H1 (cell line): ENCODE measurements at regions not wholly inside any gene's neighbourhood (a gene's known extent, or its start where the extent isn't known, plus 50 kb on each side); places are given as distances from the start of the nearest gene placed in this dataset.

Source experiments
- CTCF ChIA-PET: fragments of 300-600 bp; sonication (Branson Sonifier 250); formaldehyde crosslinking; loops from one replicate; lab custom pipeline; 2021; ENCODE audit not compliant: partially characterized antibody; lab: Charles Lee
- POLR2A ChIA-PET: fragments of 300-600 bp; sonication (Branson Sonifier 250); formaldehyde crosslinking; loops from one replicate; lab custom pipeline; 2021; ENCODE audit warnings: inconsistent platforms; ENCODE audit not compliant: partially characterized antibody; lab: Charles Lee
- DNase-seq, 2 experiments: peaks; one replicate each; pipeline versions ENCODE4 v3.0.0 to v3.0.0-alpha.2; 2010 to 2022; ENCODE audit warnings: low spot score in 2 of 2, low read depth in 1 of 2, mixed read lengths in 1 of 2
- FAIRE-seq: peaks from 2 replicates; lab custom pipeline; 2011; peaks lifted over from hg19 to GRCh38; lab: Jason Lieb, UNC
- H2AFZ ChIP-seq: 2 replicates; pipeline ENCODE4 v1.8.1; 2012; ENCODE audit warnings: low read length, inconsistent platforms
- H2AK5ac ChIP-seq: 2 replicates; pipeline ENCODE4 v1.6.1; 2013; ENCODE audit warnings: low read depth, low read length
- H2BK120ac ChIP-seq: replicated peaks from 2 replicates; pipeline ENCODE3; 2013; ENCODE audit warnings: low read depth, low read length, inconsistent platforms
- H2BK12ac ChIP-seq: 2 replicates; pipeline ENCODE4 v1.6.1; 2013; ENCODE audit warnings: low read depth, low read length
- H2BK15ac ChIP-seq: 2 replicates; pipeline ENCODE4 v1.6.1; 2013; ENCODE audit warnings: low read length
- H2BK20ac ChIP-seq: 2 replicates; pipeline ENCODE4 v1.6.1; 2013; ENCODE audit warnings: low read length
- H2BK5ac ChIP-seq: 2 replicates; pipeline ENCODE4 v1.6.1; 2013; ENCODE audit warnings: low read depth, low read length
- H3K14ac ChIP-seq: 2 replicates; pipeline ENCODE4 v1.6.1; 2013; ENCODE audit warnings: inconsistent platforms; ENCODE audit not compliant: insufficient read length
- H3K18ac ChIP-seq: 2 replicates; pipeline ENCODE4 v1.6.1; 2013; ENCODE audit warnings: low read length; ENCODE audit errors: extremely low read depth
- H3K23ac ChIP-seq: 2 replicates; pipeline ENCODE4 v1.6.1; 2013; ENCODE audit warnings: inconsistent platforms; ENCODE audit not compliant: insufficient read length
- H3K23me2 ChIP-seq: 2 replicates; pipeline ENCODE4 v1.6.1; 2013; ENCODE audit warnings: low read depth, low read length
- H3K27ac ChIP-seq: 2 replicates; pipeline ENCODE4 v1.6.1; 2011; ENCODE audit warnings: low read depth, low read length, inconsistent platforms
- H3K27me3 ChIP-seq, 4 experiments: replicated peaks in 1 of 4; 1 replicate in 1 of 4; 2 replicates in 3 of 4; pipeline versions ENCODE4 v1.6.1 to v1.8.1; 2011 to 2013; ENCODE audit warnings: low read length in 3 of 4, mild to moderate bottlenecking in 3 of 4, inconsistent platforms in 2 of 4, mixed read lengths in 2 of 4, moderate library complexity in 1 of 4; ENCODE audit not compliant: control insufficient read depth in 3 of 4, insufficient read depth in 3 of 4; ENCODE audit errors: extremely low read depth in 1 of 4
- H3K36me3 ChIP-seq, 4 experiments: 2 replicates each; pipeline versions ENCODE4 v1.6.1 to v1.8.1; 2011 to 2013; ENCODE audit warnings: mild to moderate bottlenecking in 4 of 4, low read length in 3 of 4, moderate library complexity in 2 of 4, control low read depth in 1 of 4, inconsistent platforms in 1 of 4; ENCODE audit not compliant: insufficient read depth in 4 of 4, control insufficient read depth in 2 of 4
- H3K4ac ChIP-seq: replicated peaks from 2 replicates; pipeline ENCODE3; 2013; ENCODE audit warnings: low read length, low read depth, mixed read lengths, inconsistent platforms; ENCODE audit not compliant: insufficient read length
- H3K4me1 ChIP-seq, 4 experiments: replicated peaks in 1 of 4; 1 replicate in 1 of 4; 2 replicates in 3 of 4; pipeline versions ENCODE4 v1.6.1 to v1.8.1; 2011 to 2013; ENCODE audit warnings: low read length in 3 of 4, inconsistent platforms in 2 of 4, mixed read lengths in 1 of 4; ENCODE audit not compliant: insufficient read depth in 4 of 4, control insufficient read depth in 3 of 4
- H3K4me2 ChIP-seq, 2 experiments: 2 replicates each; pipeline versions ENCODE4 v1.6.1 to v1.8.1; 2011 to 2013; ENCODE audit warnings: low read depth in 2 of 2, low read length in 2 of 2, control low read depth in 1 of 2, inconsistent platforms in 1 of 2, mild to moderate bottlenecking in 1 of 2; ENCODE audit not compliant: insufficient read depth in 1 of 2
- H3K4me3 ChIP-seq, 4 experiments: fragments of 200-600, 300-600 bp in 1 of 4; sonication (generic), shearing (Covaris generic), sonication (Bioruptor Twin) in 1 of 4; 2 replicates each; pipeline versions ENCODE4 v1.5.1 to v1.8.1; 2011 to 2016; ENCODE audit warnings: low read length in 4 of 4, low read depth in 3 of 4, control low read depth in 2 of 4, inconsistent platforms in 2 of 4, mild to moderate bottlenecking in 2 of 4, mixed read lengths in 1 of 4, moderate library complexity in 1 of 4; ENCODE audit not compliant: insufficient read depth in 2 of 4; ENCODE audit errors: extremely low read depth in 1 of 4
- H3K56ac ChIP-seq: replicated peaks from 2 replicates; pipeline ENCODE3; 2013; ENCODE audit warnings: low read depth, mild to moderate bottlenecking, mixed read lengths, low read length, inconsistent platforms; ENCODE audit not compliant: insufficient read length
- H3K79me1 ChIP-seq: 2 replicates; pipeline ENCODE4 v1.6.1; 2013; ENCODE audit warnings: low read depth, low read length, control low read depth
- H3K79me2 ChIP-seq, 2 experiments: 2 replicates each; pipeline versions ENCODE4 v1.6.1 to v1.8.1; 2012 to 2013; ENCODE audit warnings: low read length in 2 of 2, mild to moderate bottlenecking in 2 of 2, inconsistent platforms in 1 of 2; ENCODE audit not compliant: insufficient read depth in 2 of 2, control insufficient read depth in 1 of 2
- H3K9ac ChIP-seq, 4 experiments: replicated peaks in 1 of 4; 1 replicate in 1 of 4; 2 replicates in 3 of 4; pipeline versions ENCODE4 v1.6.1 to v1.8.1; 2011 to 2013; ENCODE audit warnings: low read depth in 3 of 4, low read length in 3 of 4, control low read depth in 2 of 4, mild to moderate bottlenecking in 2 of 4, moderate library complexity in 2 of 4, inconsistent platforms in 1 of 4; ENCODE audit errors: extremely low read depth in 1 of 4
- H3K9me3 ChIP-seq, 2 experiments: 2 replicates each; pipeline versions ENCODE4 v1.6.1 to v1.8.1; 2012 to 2013; ENCODE audit warnings: mild to moderate bottlenecking in 2 of 2, moderate library complexity in 2 of 2, control low read depth in 1 of 2, inconsistent platforms in 1 of 2, low read depth in 1 of 2, low read length in 1 of 2, mixed read lengths in 1 of 2; ENCODE audit not compliant: insufficient read depth in 2 of 2
- H4K20me1 ChIP-seq, 2 experiments: replicated peaks in 1 of 2; 2 replicates each; pipeline versions ENCODE3 to v1.8.1; 2011 to 2013; ENCODE audit warnings: inconsistent platforms in 2 of 2, low read length in 2 of 2, mild to moderate bottlenecking in 1 of 2; ENCODE audit not compliant: insufficient read depth in 2 of 2, control insufficient read depth in 1 of 2
- H4K5ac ChIP-seq: 2 replicates; pipeline ENCODE4 v1.6.1; 2013; ENCODE audit warnings: low read length, low read depth, mixed read lengths, inconsistent platforms; ENCODE audit not compliant: insufficient read length
- H4K8ac ChIP-seq: 2 replicates; pipeline ENCODE4 v1.8.0; 2013; ENCODE audit warnings: mild to moderate bottlenecking, moderate library complexity, low read length, inconsistent platforms; ENCODE audit not compliant: insufficient read depth; ENCODE audit errors: extremely low read depth
- H4K91ac ChIP-seq: replicated peaks from 2 replicates; pipeline ENCODE3; 2013; ENCODE audit warnings: low read length, mixed read lengths, inconsistent platforms; ENCODE audit not compliant: insufficient read length
- ATF3 ChIP-seq: IDR thresholded peaks from 2 replicates; pipeline ENCODE4 v1.6.1; 2011; ENCODE audit warnings: low read depth, mild to moderate bottlenecking, low read length; ENCODE audit not compliant: insufficient read depth
- BRCA1 ChIP-seq: IDR thresholded peaks from 2 replicates; pipeline ENCODE4 v1.6.1; 2012; ENCODE audit warnings: low read depth, low read length, improper control_type of control experiment
- PHF8 ChIP-seq: fragments of 200-600 bp; sonication (generic); conservative IDR thresholded peaks from 2 replicates; pipeline ENCODE4 v1.7.1; 2012; ENCODE audit warnings: low read depth, mild to moderate bottlenecking, inconsistent platforms, low read length, moderate library complexity
- POLR2A ChIP-seq, 2 experiments: IDR thresholded peaks; 1 replicate in 1 of 2; 2 replicates in 1 of 2; pipeline ENCODE4 v1.6.1; 2011; ENCODE audit warnings: low read depth in 2 of 2, low read length in 2 of 2, mild to moderate bottlenecking in 2 of 2; ENCODE audit errors: control extremely low read depth in 1 of 2
- SIRT6 ChIP-seq: IDR thresholded peaks from one replicate; pipeline ENCODE4 v1.7.1; 2012; ENCODE audit warnings: low read length, inconsistent platforms
- SP4 ChIP-seq: IDR thresholded peaks from 2 replicates; pipeline ENCODE4 v1.6.1; 2012; ENCODE audit warnings: low read length, inconsistent platforms
- TAF7 ChIP-seq: optimal IDR thresholded peaks from 2 replicates; pipeline ENCODE3; 2011; ENCODE audit warnings: low read depth, mild to moderate bottlenecking, inconsistent platforms, low read length, moderate library complexity, borderline replicate concordance
- WGBS, 2 experiments: shearing (Covaris generic) in 1 of 2; methylation state at CpG; one replicate each; pipeline versions ENCODE4 v1.1.6 to v1.1.7; 2013 to 2015; ENCODE audit warnings: low lambda C conversion rate in 2 of 2, mixed read lengths in 2 of 2, inconsistent platforms in 1 of 2, low coverage in 1 of 2, missing lambda C conversion rate in 1 of 2; ENCODE audit not compliant: insufficient replicate concordance in 2 of 2, insufficient coverage in 1 of 2, insufficient read length in 1 of 2; ENCODE audit errors: extremely low coverage in 1 of 2, missing lambda C conversion rate in 1 of 2; 5-methylcytosine and 5-hydroxymethylcytosine counted together

GRCh38 chr7:17534348-17534747 lies 235.9 kb downstream of the AHR start:
- H3K27me3 ChIP-seq = no peaks in the 10 kb centered on the region
- H3K79me1 ChIP-seq = no peaks in the 10 kb centered on the region
- H3K56ac ChIP-seq = no peak overlapping the region
- peaks cover 0 to 3% (median 0%) of the 10 kb centered on the region in 4 experiments; a peak in 1 of 7 replicates for H3K4me1 ChIP-seq
- H3K4me3 ChIP-seq = no peak overlapping the region
- H3K23me2 ChIP-seq = no peaks in the 10 kb centered on the region; the same call in 1 of the 2 replicates
- no peak for FAIRE-seq
- H3K79me2 ChIP-seq = no peaks in the 10 kb centered on the region
- H2BK15ac ChIP-seq = no peak overlapping the region
- DNase-seq = no peak
- no peak overlapping the region for H3K14ac ChIP-seq
- 71% methylated on average over 3 of the region's 3 CpGs; no CpG with 5 or more reads in 1 of the 2 experiments for WGBS, 2 experiments
- H4K5ac ChIP-seq = no peak overlapping the region
- H4K91ac ChIP-seq = no peak overlapping the region
- no peak overlapping the region for H2AFZ ChIP-seq
- no peak overlapping the region for H3K4me2 ChIP-seq
- H3K9me3 ChIP-seq = no peaks in the 10 kb centered on the region
- no peaks in the 10 kb centered on the region for H4K20me1 ChIP-seq
- CTCF ChIA-PET = no interaction called here
- no peaks in the 10 kb centered on the region for H3K36me3 ChIP-seq
- no peak overlapping the region for H3K18ac ChIP-seq
- H3K23ac ChIP-seq = no peak overlapping the region
- no peak overlapping the region for H2AK5ac ChIP-seq
- no peak overlapping the region for H2BK12ac ChIP-seq
- no peak overlapping the region for H2BK5ac ChIP-seq
- H3K4ac ChIP-seq = no peak overlapping the region
- no peak overlapping the region for H2BK120ac ChIP-seq
- H2BK20ac ChIP-seq = no peak overlapping the region
- no peak for TF ChIP-seq TAF7
- no peak for TF ChIP-seq SIRT6
- no peak for TF ChIP-seq SP4
- TF ChIP-seq ATF3 = no peak
- no peak for TF ChIP-seq PHF8
- TF ChIP-seq POLR2A (IDR thresholded peaks at IDR 0.05; ENCODE audit: control extremely low read depth in 1 of 2, low read depth in 2 of 2, low read length in 2 of 2) = no peak
- TF ChIP-seq BRCA1 = no peak
- TF ChIP-seq, all 59 proteins: peak for 0
- no peak overlapping the region for H4K8ac ChIP-seq
- POLR2A ChIA-PET = no interaction called here
- H3K9ac ChIP-seq = no peak overlapping the region
- no peak overlapping the region for H3K27ac ChIP-seq
